GM12878 (cell line): ENCODE measurements at regions not wholly inside any gene's neighbourhood (a gene's known extent, or its start where the extent isn't known, plus 50 kb on each side); places are given as distances from the start of the nearest gene placed in this dataset.

Experiments
- ATAC-seq: fragments of 200-7000 bp; cut with Tn5 transposase; 3 replicates; pipeline ENCODE4 v1.9.1; 2020; ENCODE audit warnings: mild to moderate bottlenecking, moderate library complexity
- BruUV-seq: library from RNA; stranded (reverse); fragments of 400-500 nt; replicated peaks from 2 replicates; lab custom pipeline; 2021; lab: Mats Ljungman, UMichigan
- CTCF ChIA-PET: fragments of 300-600 bp; sonication (Branson Sonifier 250); formaldehyde crosslinking; extraction: SDS; loops from one replicate; lab custom pipeline; 2021; ENCODE audit warnings: inconsistent platforms; lab: Yijun Ruan, JAX
- POLR2A ChIA-PET: fragments of 350-600 bp; formaldehyde crosslinking; extraction: SDS; loops from one replicate; lab custom pipeline; 2021; ENCODE audit warnings: inconsistent platforms; lab: Charles Lee
- RAD21 ChIA-PET: fragments of 300-600 bp; sonication (Branson Sonifier 250); formaldehyde crosslinking; loops from one replicate; lab custom pipeline; 2023; ENCODE audit warnings: antibody characterized with exemption; ENCODE audit not compliant: unreplicated experiment; lab: Charles Lee
- SMC1A ChIA-PET: fragments of 300-600 bp; sonication (Branson Sonifier 250); formaldehyde crosslinking; loops from one replicate; lab custom pipeline; 2023; ENCODE audit not compliant: unreplicated experiment, uncharacterized antibody; lab: Charles Lee
- DNase-seq: peaks from one replicate; pipeline ENCODE4 v3.0.0-alpha.2; 2011; ENCODE audit warnings: low read depth, low spot score
- FAIRE-seq: peaks from 3 replicates; lab custom pipeline; 2011; peaks lifted over from hg19 to GRCh38; lab: Jason Lieb, UNC
- H2AFZ ChIP-seq: 2 replicates; pipeline ENCODE4 v1.6.0; 2011; ENCODE audit warnings: low read depth, low read length, control low read depth; ENCODE audit not compliant: control insufficient read depth
- H3K27ac ChIP-seq: 2 replicates; pipeline ENCODE4 v1.5.1; 2011; ENCODE audit warnings: control low read depth; ENCODE audit not compliant: control insufficient read depth, insufficient read depth
- H3K27me3 ChIP-seq, 2 experiments: replicated peaks in 1 of 2; 2 replicates each; pipeline versions ENCODE4 v1.6.0 to v1.6.1; 2011; ENCODE audit warnings: low read length in 1 of 2; ENCODE audit not compliant: control insufficient read depth in 2 of 2, insufficient read depth in 2 of 2
- H3K36me3 ChIP-seq, 2 experiments: 2 replicates each; pipeline ENCODE4 v1.5.1; 2011; ENCODE audit warnings: low read length in 1 of 2; ENCODE audit not compliant: control insufficient read depth in 2 of 2, insufficient read depth in 2 of 2
- H3K4me1 ChIP-seq: 2 replicates; pipeline ENCODE4 v1.6.1; 2011; ENCODE audit warnings: mild to moderate bottlenecking, low read length, moderate library complexity, mixed read lengths; ENCODE audit not compliant: control insufficient read depth, insufficient read depth
- H3K4me2 ChIP-seq: 2 replicates; pipeline ENCODE4 v1.6.0; 2011; ENCODE audit warnings: control low read depth; ENCODE audit not compliant: control insufficient read depth, insufficient read depth
- H3K4me3 ChIP-seq: fragments of 200-600 bp; sonication (generic); 2 replicates; pipeline ENCODE4 v1.5.1; 2016
- H3K79me2 ChIP-seq: 2 replicates; pipeline ENCODE4 v1.6.0; 2011; ENCODE audit warnings: low read length; ENCODE audit not compliant: control insufficient read depth, insufficient read depth
- H3K9ac ChIP-seq: 2 replicates; pipeline ENCODE4 v1.8.0; 2011; ENCODE audit warnings: low read length, control low read depth, mixed read lengths; ENCODE audit not compliant: control insufficient read depth, insufficient read depth
- H3K9me3 ChIP-seq: replicated peaks from 3 replicates; pipeline ENCODE4 v1.5.1; 2011; ENCODE audit warnings: mild to moderate bottlenecking, low read length; ENCODE audit not compliant: control insufficient read depth, insufficient read depth
- H4K20me1 ChIP-seq: 2 replicates; pipeline ENCODE4 v1.6.0; 2011; ENCODE audit not compliant: control insufficient read depth, insufficient read depth
- KLF5 ChIP-seq: fragments of 450-650 bp; IDR thresholded peaks from 2 replicates; pipeline ENCODE4 v1.6.1; 2014; ENCODE audit warnings: mild to moderate bottlenecking; ENCODE audit not compliant: partially characterized antibody
- WGBS: methylation state at CpG from one replicate; pipeline ENCODE4 v1.1.6; 2016; ENCODE audit warnings: low lambda C conversion rate; ENCODE audit not compliant: insufficient replicate concordance, insufficient coverage; ENCODE audit errors: missing lambda C conversion rate; 5-methylcytosine and 5-hydroxymethylcytosine counted together
- in situ Hi-C: fragments of 300-500 bp; cut with MboI; formaldehyde crosslinking; loops from 9 replicates; pipeline ENCODE4 v1.14.3; 2018; ENCODE audit warnings: mixed read lengths
- intact Hi-C: fragments of 100-400 bp; cut with micrococcal nuclease; formaldehyde crosslinking; loops from one replicate; pipeline ENCODE4 v1.14.2; 2022; ENCODE audit not compliant: unreplicated experiment
- TF ChIP-seq, protein P1 (sequence below): fragments of 450-650 bp; IDR thresholded peaks from 2 replicates; pipeline ENCODE4 v1.6.1; 2017; ENCODE audit warnings: mild to moderate bottlenecking, moderate library complexity

DNA sequence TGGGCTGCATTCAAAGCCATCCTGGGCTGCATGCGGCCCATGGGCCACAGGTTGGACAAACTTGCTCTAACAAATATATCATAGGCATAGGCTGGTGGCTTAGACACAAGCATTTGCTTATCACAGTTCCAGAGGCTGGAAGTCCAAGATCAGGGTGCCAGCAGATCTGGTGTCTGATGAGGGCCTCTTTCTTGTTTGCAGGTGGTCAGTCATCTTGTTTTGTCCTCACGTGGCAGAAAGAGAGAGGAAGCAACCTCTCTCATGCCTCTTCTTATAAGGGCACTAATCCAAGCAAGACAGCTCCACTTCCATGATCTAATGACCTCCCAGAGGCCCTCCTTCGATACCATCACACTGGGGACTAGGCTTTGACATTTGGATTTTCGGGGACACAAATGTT, 238.7 kb upstream of the TNRC6C start:
- WGBS: 24% methylated on average over 4 of the region's 4 CpGs
- ChIA-PET RAD21 (no interaction called here), POLR2A (interaction anchor here (0.5 to 0.6 kb wide), 2 partner anchors 39 to 159 kb away, joined by 4 read pairs; no protein-coding TSS in a partner anchor), SMC1A (interaction anchor here (0.6 to 1.4 kb wide), 2 partner anchors 10 to 532 kb away, joined by 3 to 5 read pairs; no protein-coding TSS in a partner anchor), CTCF (no interaction called here)
- H3K79me2 ChIP-seq: no peaks in the 10 kb centered on the region
- H3K4me1 ChIP-seq: no peaks in the 10 kb centered on the region
- H2AFZ ChIP-seq: no peak overlapping the region
- in situ Hi-C loops: no loop called here
- no peak overlapping the region for H3K4me3 ChIP-seq
- ATAC-seq: no peak
- no peaks in the 10 kb centered on the region for H3K36me3 ChIP-seq
- no TSS peak for BruUV-seq
- intact Hi-C loops: no loop called here
- no peaks in the 10 kb centered on the region; the same call in 1 of the 2 replicates for H4K20me1 ChIP-seq
- H3K27me3 ChIP-seq: no peaks in the 10 kb centered on the region
- FAIRE-seq: no peak
- H3K9ac ChIP-seq: no peak overlapping the region
- H3K9me3 ChIP-seq: no peaks in the 10 kb centered on the region; the same call in 2 of the 3 replicates
- no peak overlapping the region for H3K4me2 ChIP-seq
- no peak overlapping the region for H3K27ac ChIP-seq
- no peak for TF ChIP-seq KLF5
- TF ChIP-seq, protein P1, sequence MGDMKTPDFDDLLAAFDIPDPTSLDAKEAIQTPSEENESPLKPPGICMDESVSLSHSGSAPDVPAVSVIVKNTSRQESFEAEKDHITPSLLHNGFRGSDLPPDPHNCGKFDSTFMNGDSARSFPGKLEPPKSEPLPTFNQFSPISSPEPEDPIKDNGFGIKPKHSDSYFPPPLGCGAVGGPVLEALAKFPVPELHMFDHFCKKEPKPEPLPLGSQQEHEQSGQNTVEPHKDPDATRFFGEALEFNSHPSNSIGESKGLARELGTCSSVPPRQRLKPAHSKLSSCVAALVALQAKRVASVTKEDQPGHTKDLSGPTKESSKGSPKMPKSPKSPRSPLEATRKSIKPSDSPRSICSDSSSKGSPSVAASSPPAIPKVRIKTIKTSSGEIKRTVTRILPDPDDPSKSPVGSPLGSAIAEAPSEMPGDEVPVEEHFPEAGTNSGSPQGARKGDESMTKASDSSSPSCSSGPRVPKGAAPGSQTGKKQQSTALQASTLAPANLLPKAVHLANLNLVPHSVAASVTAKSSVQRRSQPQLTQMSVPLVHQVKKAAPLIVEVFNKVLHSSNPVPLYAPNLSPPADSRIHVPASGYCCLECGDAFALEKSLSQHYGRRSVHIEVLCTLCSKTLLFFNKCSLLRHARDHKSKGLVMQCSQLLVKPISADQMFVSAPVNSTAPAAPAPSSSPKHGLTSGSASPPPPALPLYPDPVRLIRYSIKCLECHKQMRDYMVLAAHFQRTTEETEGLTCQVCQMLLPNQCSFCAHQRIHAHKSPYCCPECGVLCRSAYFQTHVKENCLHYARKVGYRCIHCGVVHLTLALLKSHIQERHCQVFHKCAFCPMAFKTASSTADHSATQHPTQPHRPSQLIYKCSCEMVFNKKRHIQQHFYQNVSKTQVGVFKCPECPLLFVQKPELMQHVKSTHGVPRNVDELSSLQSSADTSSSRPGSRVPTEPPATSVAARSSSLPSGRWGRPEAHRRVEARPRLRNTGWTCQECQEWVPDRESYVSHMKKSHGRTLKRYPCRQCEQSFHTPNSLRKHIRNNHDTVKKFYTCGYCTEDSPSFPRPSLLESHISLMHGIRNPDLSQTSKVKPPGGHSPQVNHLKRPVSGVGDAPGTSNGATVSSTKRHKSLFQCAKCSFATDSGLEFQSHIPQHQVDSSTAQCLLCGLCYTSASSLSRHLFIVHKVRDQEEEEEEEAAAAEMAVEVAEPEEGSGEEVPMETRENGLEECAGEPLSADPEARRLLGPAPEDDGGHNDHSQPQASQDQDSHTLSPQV: no peak
- DNase-seq: no peak
